ENCODE measurements at regions not wholly inside any gene's neighbourhood (a gene's known extent, or its start where the extent isn't known, plus 50 kb on each side); places are given as distances from the start of the nearest gene placed in this dataset.
"Not testable (repeated sequence)": the region's sequence is repeated elsewhere in the genome, so short reads cannot be mapped to it uniquely, and the experiment has no call there.

DNA sequence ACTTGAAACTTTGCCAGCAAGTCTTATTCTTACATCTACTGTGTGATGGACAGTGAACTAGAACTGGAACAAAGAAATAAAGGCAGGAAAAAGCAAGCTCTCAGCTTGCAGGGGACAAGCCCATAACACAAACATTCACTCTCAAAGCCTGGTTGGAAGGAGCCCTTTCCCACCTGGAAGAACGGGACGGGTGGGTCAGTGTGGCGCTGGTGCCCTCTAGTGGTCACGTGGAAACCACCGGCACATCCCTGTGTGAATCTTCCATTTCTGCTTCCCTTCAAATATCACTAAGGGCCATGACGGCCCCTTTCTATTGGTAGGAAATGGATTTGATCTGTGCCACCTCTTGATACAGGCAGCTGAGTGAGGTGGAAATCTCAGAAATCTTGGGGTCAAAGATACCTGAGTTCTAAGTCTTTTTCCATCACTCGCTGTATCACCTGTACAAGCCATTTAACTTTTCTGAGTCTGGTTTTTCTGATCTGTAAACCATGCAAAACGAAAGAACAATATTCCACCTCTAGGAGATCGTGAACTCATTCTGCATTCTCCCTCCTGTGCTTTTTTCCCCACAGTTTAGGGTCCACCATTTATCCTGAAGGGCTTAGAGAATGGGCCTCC is 211.6 kb downstream of the MSX2 start:
- ATAC-seq (peak; percentile 47), DNase-seq (peak; percentile 45)
- peaks cover 3% of the 10 kb centered on the region for H3K27me3 Mint-ChIP-seq
- no peak overlapping the region for H3K4me3 Mint-ChIP-seq
- H3K9me3 Mint-ChIP-seq (ENCODE audit: low read depth), result peaks cover 2% of the 10 kb centered on the region
- H3K27ac Mint-ChIP-seq, result no peak overlapping the region
- no peaks in the 10 kb centered on the region for H3K36me3 Mint-ChIP-seq
- H3K4me1 Mint-ChIP-seq, result no peaks in the 10 kb centered on the region
- CTCF ChIA-PET, result interaction anchor here (1.0 to 1.3 kb wide), 2 partner anchors 8 to 516 kb away, joined by 3 read pairs; no protein-coding TSS in a partner anchor

DNA sequence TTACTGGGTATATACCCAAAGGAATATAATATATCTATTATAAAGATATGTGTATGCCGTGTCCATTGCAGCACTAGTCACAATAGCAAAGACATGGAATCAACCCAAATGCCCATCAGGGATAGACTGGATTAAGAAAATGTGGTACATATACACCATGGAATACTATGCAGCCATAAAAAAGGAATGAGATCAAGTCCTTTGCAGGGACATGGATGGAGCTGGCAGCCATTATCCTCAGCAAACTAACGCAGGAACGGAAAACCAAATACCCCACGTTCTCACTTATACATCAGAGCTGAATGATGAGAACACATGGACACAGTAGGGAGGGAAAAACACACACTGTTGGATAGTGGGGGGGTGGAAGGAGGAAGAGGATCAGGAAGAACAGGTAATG is 206.7 kb downstream of the MSX2 start:
- ATAC-seq; H3K27ac Mint-ChIP-seq; H3K4me1 Mint-ChIP-seq; H3K27me3 Mint-ChIP-seq; H3K36me3 Mint-ChIP-seq; CTCF ChIA-PET; H3K9me3 Mint-ChIP-seq (ENCODE audit: low read depth); H3K4me3 Mint-ChIP-seq: not testable (repeated sequence)
- peak; percentile 25 for DNase-seq

DNA sequence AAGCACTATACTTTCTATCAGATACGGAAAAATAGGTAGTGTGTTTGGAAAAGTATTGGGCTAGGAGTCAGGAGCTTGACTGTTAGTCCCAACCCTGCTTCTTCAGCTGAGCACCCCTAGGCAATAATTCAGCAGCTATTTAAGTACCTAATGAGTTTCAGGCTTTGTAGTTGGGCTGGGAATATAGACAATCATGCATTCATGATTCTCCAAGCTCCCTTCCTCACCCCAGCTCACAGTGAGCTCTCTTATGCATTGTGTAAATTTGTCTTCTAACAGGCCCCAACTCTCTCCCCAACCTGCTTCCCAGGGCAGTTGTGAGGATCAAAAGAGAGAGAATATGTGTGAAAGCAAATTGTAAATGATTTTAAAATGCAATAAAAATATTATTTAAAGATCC is 201.2 kb downstream of the MSX2 start:
- DNase-seq, result no peak
- Mint-ChIP-seq H3K27me3 (peaks cover 5% of the 10 kb centered on the region), H3K4me3 (no peak overlapping the region), H3K36me3 (no peaks in the 10 kb centered on the region), H3K4me1 (no peaks in the 10 kb centered on the region), H3K27ac (no peak overlapping the region), H3K9me3 (ENCODE audit: low read depth) (no peaks in the 10 kb centered on the region)
- CTCF ChIA-PET, result no interaction called here
- no peak for ATAC-seq

DNA sequence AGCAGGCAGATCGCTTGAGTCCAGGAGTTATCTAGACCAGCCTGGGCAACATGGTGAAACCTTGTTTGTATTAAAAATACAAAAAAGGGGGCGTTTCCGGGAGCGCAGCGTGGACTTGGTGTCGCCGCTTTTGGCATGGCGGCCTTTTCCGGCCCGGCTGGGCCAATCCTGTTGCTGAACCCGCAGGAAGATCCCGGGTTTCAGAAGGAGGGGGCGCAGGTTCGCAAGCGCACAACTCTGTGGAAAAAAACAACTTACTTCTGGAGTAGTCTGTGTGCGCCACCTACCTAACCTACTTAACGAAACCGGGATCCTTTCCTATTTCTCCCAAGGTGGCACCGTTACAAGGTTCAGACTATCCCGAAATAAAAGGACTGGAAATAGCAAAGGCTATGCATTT is 198.6 kb downstream of the MSX2 start:
- Mint-ChIP-seq H3K27ac (no peak overlapping the region), H3K36me3 (no peaks in the 10 kb centered on the region), H3K4me1 (no peaks in the 10 kb centered on the region), H3K27me3 (peaks cover 9% of the 10 kb centered on the region), H3K4me3 (no peak overlapping the region), H3K9me3 (ENCODE audit: low read depth) (no peaks in the 10 kb centered on the region)
- DNase-seq, result no peak
- CTCF ChIA-PET, result no interaction called here
- ATAC-seq, result no peak

DNA sequence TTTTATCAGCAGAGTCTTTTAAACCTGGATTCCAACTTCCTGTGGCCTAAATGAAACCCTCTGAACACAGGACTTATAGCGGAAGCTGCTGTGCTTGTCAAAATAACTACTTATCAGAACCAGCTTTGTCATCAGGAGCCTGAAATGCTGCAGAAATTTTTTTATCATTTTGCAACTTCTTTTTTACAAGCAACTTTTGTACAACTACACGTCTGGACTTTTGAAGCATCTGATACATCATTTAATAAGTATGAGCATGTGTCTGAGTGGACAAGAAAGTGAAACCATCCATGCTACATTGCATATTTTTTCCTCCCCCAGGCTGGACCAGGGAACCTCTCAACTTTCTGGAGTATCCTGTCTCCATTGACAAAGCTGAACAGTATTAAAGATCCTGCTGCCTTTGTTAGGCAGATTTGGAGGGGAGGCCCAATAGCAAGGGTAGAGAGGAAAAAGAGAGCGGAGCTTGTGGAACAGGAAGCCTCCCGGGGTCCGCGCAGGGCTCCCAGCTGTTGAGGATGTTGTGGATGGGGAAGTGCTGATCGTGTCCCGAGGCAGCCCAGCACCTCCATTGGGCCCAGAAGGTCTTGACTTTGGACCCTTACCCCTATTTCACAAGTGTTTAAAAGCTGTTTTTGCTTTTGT is 196.6 kb downstream of the MSX2 start:
- Mint-ChIP-seq H3K4me3 (no peak overlapping the region), H3K36me3 (no peaks in the 10 kb centered on the region), H3K27me3 (peaks cover 9% of the 10 kb centered on the region), H3K27ac (no peak overlapping the region), H3K9me3 (ENCODE audit: low read depth) (no peaks in the 10 kb centered on the region), H3K4me1 (no peaks in the 10 kb centered on the region)
- no peak for DNase-seq
- CTCF ChIA-PET, result interaction anchor here (1.2 kb wide), 1 partner anchor 11 kb away, joined by 3 read pairs; no protein-coding TSS in a partner anchor
- no peak for ATAC-seq

DNA sequence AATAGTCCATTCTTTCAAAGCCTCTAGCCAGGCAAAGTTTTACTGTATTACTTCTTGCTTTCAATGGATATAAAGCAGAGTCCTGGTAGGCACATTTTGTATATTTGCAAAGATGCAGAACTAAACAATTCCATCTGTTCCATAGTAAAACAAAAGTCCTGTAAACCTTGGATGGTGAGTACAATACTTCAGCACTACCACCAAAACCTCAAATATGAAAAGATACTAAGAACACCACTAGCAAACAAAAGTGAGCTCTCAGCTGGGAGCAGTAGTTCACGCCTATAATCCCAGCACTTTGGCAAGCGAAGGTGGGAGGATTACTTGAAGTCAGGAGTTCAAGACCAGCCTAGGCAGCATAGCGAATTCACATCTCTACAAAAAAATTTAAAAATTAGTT is 195.0 kb downstream of the MSX2 start:
- no peak overlapping the region for H3K27ac Mint-ChIP-seq

DNA sequence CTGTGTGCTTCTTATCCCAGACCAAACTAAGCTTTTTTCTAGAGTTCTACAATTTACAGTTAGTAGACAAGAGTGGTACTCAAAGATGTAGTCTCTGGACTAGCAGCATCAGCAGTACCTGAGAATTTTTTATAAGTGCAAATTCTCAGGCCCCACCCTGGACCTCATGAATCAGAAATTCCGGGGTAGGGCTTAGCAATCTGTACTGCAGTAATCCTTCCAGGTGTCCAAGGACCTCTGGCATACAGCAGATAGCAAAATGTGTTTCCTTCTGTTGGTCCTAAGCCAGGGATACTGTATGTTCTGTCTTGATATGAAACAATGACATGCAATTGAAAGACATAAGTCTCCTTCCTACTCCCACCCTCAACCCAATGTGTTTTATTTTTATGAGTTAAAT is 194.3 kb downstream of the MSX2 start:
- H3K27ac Mint-ChIP-seq, result no peak overlapping the region
- no peak for ATAC-seq

More for the DNA sequence above, 195.0 kb downstream of the MSX2 start:
- Mint-ChIP-seq H3K4me3 (no peak overlapping the region), H3K27me3 (peaks cover 9% of the 10 kb centered on the region), H3K9me3 (ENCODE audit: low read depth) (no peaks in the 10 kb centered on the region), H3K36me3 (no peaks in the 10 kb centered on the region), H3K4me1 (no peaks in the 10 kb centered on the region)
- CTCF ChIA-PET, result no interaction called here
- no peak for DNase-seq
- no peak for ATAC-seq

DNA sequence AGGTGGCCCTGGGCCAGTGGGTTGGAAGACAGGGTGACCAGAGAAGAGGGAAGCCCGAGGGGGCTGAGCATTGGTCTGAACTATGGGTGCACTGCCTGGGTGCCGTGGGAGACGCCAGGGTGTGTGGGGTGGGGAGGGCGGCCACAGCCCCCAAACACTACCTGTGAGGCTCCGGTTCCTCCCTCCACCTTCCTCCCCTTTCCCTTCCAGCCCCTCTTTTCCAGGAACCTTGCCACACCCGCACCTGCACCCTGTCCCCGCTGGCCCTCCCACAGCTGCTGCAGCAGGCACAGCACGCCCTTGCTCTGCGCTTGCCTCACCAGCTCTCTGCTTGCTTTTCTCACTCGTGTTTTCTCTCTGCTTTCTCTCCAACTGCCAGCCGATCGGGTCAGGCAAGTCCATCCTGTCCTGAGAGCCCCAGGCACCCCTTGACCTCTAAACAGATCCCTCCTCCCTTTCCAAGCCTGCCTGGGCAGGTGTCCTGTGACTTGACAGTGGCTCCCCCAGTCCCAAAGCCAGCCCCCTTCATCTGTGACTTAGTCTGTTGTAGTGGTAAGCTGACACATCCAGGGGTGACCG is 193.7 kb downstream of the MSX2 start:
- no peak for DNase-seq
- CTCF ChIA-PET, result no interaction called here

More for the DNA sequence above, 194.3 kb downstream of the MSX2 start:
- DNase-seq, result no peak
- Mint-ChIP-seq H3K36me3 (no peaks in the 10 kb centered on the region), H3K9me3 (ENCODE audit: low read depth) (no peaks in the 10 kb centered on the region), H3K27me3 (peaks cover 9% of the 10 kb centered on the region), H3K4me1 (no peaks in the 10 kb centered on the region), H3K4me3 (no peak overlapping the region)
- CTCF ChIA-PET, result no interaction called here

DNA sequence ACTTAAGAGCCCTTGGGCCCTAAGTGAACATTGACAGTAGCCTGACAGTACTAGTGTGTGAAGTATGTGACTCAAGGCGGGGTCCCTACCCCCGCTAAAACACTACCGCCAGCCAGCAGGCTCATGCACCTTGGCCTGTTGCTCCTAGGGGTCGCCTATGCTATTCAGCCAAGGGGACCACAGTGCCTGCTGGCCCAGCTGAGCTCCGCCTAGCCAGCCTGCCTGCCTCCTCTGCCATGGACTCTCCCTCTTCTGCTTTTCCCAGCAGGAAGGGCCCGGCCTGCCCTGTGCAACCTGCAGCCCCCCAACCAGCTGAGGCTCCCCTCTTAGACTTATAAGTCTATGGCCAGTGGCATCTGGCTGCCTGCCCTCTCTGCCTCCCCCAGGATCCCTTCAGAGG is 193.1 kb downstream of the MSX2 start:
- DNase-seq; H3K4me1 Mint-ChIP-seq; CTCF ChIA-PET; H3K36me3 Mint-ChIP-seq; ATAC-seq; H3K27me3 Mint-ChIP-seq; H3K27ac Mint-ChIP-seq; H3K4me3 Mint-ChIP-seq; H3K9me3 Mint-ChIP-seq (ENCODE audit: low read depth): not testable (repeated sequence)

More for the DNA sequence above, 193.7 kb downstream of the MSX2 start:
- Mint-ChIP-seq H3K9me3 (ENCODE audit: low read depth) (no peaks in the 10 kb centered on the region), H3K4me3 (no peak overlapping the region), H3K4me1 (no peaks in the 10 kb centered on the region), H3K27me3 (peaks cover 9% of the 10 kb centered on the region), H3K36me3 (no peaks in the 10 kb centered on the region), H3K27ac (no peak overlapping the region)
- no peak for ATAC-seq

DNA sequence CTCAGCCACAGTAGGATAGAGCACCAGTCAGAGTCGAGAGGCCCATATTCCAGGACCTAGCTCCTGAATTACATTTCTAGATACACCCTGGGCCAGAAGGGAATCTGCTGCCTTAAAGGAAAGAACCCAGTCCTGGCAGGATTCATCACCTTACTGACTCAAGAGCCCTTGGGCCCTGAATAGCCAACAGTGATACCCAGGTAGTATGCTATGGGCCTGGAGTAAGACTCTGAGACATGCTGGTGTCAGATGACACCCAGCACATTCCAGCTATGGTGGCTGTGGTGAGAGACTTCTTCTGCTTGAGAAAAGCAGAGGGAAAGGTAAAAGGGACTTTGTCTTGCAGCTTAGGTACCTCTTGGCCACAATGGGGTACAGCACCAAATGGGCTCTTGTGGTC is 192.5 kb downstream of the MSX2 start:
- ATAC-seq; DNase-seq; H3K9me3 Mint-ChIP-seq (ENCODE audit: low read depth); H3K27ac Mint-ChIP-seq; H3K4me1 Mint-ChIP-seq; H3K36me3 Mint-ChIP-seq; CTCF ChIA-PET; H3K4me3 Mint-ChIP-seq: not testable (repeated sequence)
- peaks cover 12% of the 10 kb centered on the region for H3K27me3 Mint-ChIP-seq

DNA sequence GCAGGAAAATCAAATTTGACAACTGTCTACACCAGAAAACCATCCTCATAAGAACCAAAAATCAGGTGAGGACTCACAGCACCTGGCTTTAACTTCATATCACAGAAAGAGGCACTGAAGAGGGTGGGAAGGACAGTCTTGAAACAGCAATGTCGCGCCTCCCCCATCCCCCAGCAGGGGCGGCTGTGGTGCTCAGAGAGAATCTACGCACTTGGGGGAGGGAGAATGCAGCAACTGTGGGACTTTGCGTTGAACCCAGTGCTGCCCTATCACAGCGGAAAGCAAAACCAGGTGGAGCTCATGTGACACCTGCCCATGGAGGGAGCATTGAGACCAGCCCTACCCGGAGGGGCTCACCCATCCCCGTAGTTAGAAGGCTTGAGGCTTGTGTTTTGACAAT is 191.8 kb downstream of the MSX2 start:
- no peak overlapping the region for H3K27ac Mint-ChIP-seq
- CTCF ChIA-PET, result no interaction called here
- DNase-seq (no peak), ATAC-seq (no peak)
- no peaks in the 10 kb centered on the region for H3K9me3 Mint-ChIP-seq (ENCODE audit: low read depth)
- H3K36me3 Mint-ChIP-seq, result no peaks in the 10 kb centered on the region
- peaks cover 15% of the 10 kb centered on the region for H3K27me3 Mint-ChIP-seq
- no peaks in the 10 kb centered on the region for H3K4me1 Mint-ChIP-seq
- no peak overlapping the region for H3K4me3 Mint-ChIP-seq

DNA sequence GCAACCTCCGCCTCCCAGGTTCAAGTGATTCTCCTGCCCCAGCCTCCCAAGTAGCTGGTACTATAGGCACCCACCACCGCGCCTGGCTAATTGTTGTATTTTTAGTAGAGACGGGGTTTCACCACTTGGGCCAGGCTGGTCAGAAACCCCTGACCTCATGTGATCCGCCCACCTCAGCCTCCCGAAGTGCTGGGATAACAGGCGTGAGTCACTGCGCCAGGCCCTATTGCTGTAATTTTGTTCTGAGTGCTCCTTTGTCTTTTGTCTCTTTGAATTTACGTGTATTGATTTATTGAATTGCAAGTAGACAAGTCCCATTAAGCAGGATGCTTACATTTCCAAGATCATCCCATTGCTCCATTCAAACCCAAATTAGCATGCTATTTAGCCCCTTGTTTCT is 186.7 kb downstream of the MSX2 start:
- Mint-ChIP-seq H3K36me3 (no peaks in the 10 kb centered on the region), H3K27me3 (peaks cover 28% of the 10 kb centered on the region), H3K9me3 (ENCODE audit: low read depth) (no peaks in the 10 kb centered on the region), H3K4me1 (no peaks in the 10 kb centered on the region), H3K27ac (no peak overlapping the region), H3K4me3 (no peak overlapping the region)
- CTCF ChIA-PET, result interaction anchor here (0.7 to 1.7 kb wide), 2 partner anchors 26 to 34 kb away, joined by 3 read pairs; no protein-coding TSS in a partner anchor
- ATAC-seq, result no peak
- no peak for DNase-seq

DNA sequence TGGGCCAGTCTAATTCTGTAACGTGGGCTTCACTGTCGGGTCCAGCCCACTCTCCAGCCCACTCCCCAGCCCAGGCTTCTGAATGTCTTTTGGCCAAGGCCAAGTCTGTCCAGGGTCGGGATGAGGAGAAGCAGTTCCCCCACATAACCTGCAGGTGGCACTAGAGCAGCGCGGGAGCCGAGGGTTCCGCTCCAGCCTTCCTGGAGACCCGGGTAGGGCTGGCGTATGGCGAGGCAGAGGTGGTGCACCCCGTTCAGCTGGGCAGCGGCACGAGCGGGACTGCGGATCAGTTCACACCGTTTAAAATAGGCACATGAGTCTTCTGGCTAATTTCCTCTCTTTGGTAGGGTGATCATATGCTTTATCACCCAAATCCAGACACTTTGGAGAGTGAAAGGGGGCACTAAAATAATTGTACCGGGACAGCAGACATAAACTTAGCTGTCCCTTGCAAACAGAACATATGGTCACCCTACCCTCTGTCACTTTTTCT is 185.9 kb downstream of the MSX2 start:
- peak; percentile 59 for DNase-seq
- Mint-ChIP-seq H3K36me3 (no peaks in the 10 kb centered on the region), H3K27ac (no peak overlapping the region), H3K9me3 (ENCODE audit: low read depth) (no peaks in the 10 kb centered on the region), H3K27me3 (peaks cover 28% of the 10 kb centered on the region), H3K4me3 (no peak overlapping the region), H3K4me1 (no peaks in the 10 kb centered on the region)
- ATAC-seq, result peak; percentile 78
- CTCF ChIA-PET, result interaction anchor here (0.7 to 1.7 kb wide), 3 partner anchors 10 to 34 kb away, joined by 3 read pairs; no protein-coding TSS in a partner anchor

DNA sequence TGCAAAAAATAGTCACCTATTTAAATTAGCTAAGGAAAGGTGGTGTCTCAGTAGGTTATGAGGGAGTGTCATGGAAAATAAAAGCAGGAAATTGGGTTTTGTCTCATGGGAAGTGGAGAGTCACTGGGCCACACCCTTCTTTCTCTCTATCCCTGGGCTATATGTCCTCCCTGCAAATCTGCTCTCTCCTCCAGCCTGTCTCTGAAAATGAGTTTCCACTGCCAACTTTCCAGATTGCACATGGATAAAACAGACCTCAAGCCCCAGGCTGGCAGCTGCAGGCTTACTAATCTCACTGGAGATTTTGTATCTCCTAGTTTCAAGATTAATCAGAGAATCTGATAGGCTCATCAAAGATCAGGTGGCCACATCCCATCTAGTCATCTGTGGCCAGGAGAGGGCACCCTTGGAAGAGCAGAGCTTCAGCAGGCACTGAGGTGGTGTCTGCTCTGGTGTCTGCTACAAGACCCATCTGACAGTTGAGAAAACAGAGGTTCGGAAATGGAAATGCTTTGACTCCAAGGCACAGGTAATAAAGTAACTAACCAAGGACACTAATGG is 178.9 kb downstream of the MSX2 start:
- Mint-ChIP-seq H3K27me3 (peaks cover 6% of the 10 kb centered on the region), H3K4me1 (no peaks in the 10 kb centered on the region), H3K27ac (no peak overlapping the region), H3K4me3 (no peak overlapping the region), H3K9me3 (ENCODE audit: low read depth) (no peaks in the 10 kb centered on the region), H3K36me3 (no peaks in the 10 kb centered on the region)
- ATAC-seq, result peak; percentile 20
- DNase-seq, result no peak
- CTCF ChIA-PET, result no interaction called here
